Spinal cord (tissue), 9 donors: ENCODE measurements at regions not wholly inside any gene's neighbourhood (a gene's known extent, or its start where the extent isn't known, plus 50 kb on each side); places are given as distances from the start of the nearest gene placed in this dataset.
A peak's percentile ranks its signal among the peaks of the same experiment; 100 is the strongest.

ENCODE experiments used
- DNase-seq, 6 donors: peaks; one replicate each; pipeline versions ENCODE4 v3.0.0 to v3.0.0-alpha.2; 2013 to 2015; ENCODE audit warnings: low spot score in 6 of 6, low read depth in 4 of 6
- H3K27ac ChIP-seq: one replicate; pipeline ENCODE4 v1.5.1; 2013; ENCODE audit warnings: low read depth, low read length, control low read depth
- H3K27me3 ChIP-seq: one replicate; pipeline ENCODE4 v1.6.1; 2013; ENCODE audit warnings: low read length; ENCODE audit not compliant: control insufficient read depth, insufficient read depth
- H3K36me3 ChIP-seq: one replicate; pipeline ENCODE4 v1.6.1; 2013; ENCODE audit warnings: low read length; ENCODE audit not compliant: control insufficient read depth, insufficient read depth
- H3K4me1 ChIP-seq: one replicate; pipeline ENCODE4 v1.6.1; 2013; ENCODE audit warnings: low read length; ENCODE audit not compliant: control insufficient read depth, insufficient read depth
- H3K4me3 ChIP-seq: one replicate; pipeline ENCODE4 v1.5.1; 2013; ENCODE audit warnings: low read depth, low read length, control low read depth
- H3K9me3 ChIP-seq: one replicate; pipeline ENCODE4 v1.6.1; 2013; ENCODE audit warnings: low read length; ENCODE audit not compliant: control insufficient read depth, insufficient read depth
- WGBS: methylation state at CpG from one replicate; pipeline ENCODE4 v1.1.5; 2013; ENCODE audit warnings: missing lambda C conversion rate; ENCODE audit not compliant: insufficient coverage; 5-methylcytosine and 5-hydroxymethylcytosine counted together
- donor health status: healthy.

DNA sequence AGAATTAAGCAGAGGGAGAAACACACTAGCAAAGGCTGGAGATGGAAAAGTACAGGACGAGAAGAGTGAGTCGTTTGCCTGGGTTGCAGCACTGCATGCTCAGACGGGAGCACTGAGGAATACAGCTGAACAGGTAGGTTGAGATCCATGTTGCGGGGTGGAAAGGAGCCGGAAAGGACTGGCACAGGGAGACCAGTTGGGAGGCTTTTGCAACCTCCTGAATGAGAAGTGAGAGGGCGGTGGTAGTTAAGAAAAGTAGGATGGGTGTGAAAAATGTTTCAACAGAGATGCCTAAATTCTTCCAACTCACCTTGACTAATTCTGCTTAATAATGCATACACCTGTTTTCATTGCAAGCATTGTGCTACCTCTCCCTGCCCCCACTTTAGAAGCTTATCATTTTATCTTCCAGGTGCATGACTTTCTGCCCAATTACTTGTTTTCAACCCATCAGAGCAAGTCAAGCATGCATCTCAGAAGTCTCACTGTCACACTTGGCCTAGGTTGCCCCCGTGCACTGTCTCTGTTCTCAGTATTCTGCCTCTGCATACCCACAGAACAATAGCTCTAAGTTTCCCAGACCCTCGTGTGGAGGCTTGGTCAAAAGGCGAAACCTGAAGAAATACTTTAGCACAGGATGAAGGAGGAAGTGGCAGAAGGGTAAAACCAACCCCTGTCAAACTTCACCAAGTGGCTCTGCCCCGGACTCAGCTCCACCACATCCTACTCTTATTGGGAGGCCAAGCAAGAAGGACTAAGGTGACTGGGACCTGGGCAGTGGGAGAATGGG is 199.3 kb upstream of the BCL6 start:
- H3K4me1 ChIP-seq: peaks cover 3% of the 10 kb centered on the region
- no peaks in the 10 kb centered on the region for H3K27me3 ChIP-seq
- DNase-seq: no peak
- H3K9me3 ChIP-seq: no peaks in the 10 kb centered on the region
- whole genome bisulfite sequencing: 94% methylated on average over 6 of the region's 10 CpGs
- no peaks in the 10 kb centered on the region for H3K36me3 ChIP-seq
- H3K4me3 ChIP-seq: no peak overlapping the region
- H3K27ac ChIP-seq: no peak overlapping the region

DNA sequence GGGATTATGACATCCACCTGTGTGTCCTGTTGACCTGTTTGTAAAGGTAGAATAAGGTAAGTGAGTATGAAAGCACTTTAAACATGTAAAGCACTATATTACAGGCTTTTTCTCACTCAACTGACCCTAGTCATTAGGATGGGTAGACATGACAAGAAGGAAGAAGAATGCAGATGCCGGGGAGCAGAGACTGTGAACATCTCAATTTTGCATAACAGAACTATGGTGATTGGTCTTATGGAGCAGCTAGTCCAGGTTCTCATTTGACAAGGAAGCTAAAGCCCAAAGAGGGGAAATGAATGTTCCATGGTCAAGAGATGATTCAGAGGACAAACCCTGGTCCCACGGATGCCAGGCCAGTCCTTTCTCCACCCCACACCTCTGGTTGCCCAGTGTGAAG is 200.1 kb upstream of the BCL6 start:
- Histone ChIP-seq H3K27me3 (no peaks in the 10 kb centered on the region), H3K36me3 (no peaks in the 10 kb centered on the region), H3K27ac (no peak overlapping the region), H3K4me1 (peaks cover 3% of the 10 kb centered on the region), H3K4me3 (no peak overlapping the region), H3K9me3 (no peaks in the 10 kb centered on the region)
- 90% methylated on average over 2 of the region's 2 CpGs for WGBS
- no peak for DNase-seq

GRCh38 chr3:187946163-187946691 is 201.0 kb upstream of the BCL6 start:
- WGBS: 65% methylated on average over 3 of the region's 4 CpGs
- no peak overlapping the region for H3K27ac ChIP-seq
- H3K36me3 ChIP-seq: no peaks in the 10 kb centered on the region
- H3K4me3 ChIP-seq: no peak overlapping the region
- H3K27me3 ChIP-seq: no peaks in the 10 kb centered on the region
- DNase-seq: no peak
- no peaks in the 10 kb centered on the region for H3K9me3 ChIP-seq
- peaks cover 3% of the 10 kb centered on the region for H3K4me1 ChIP-seq

DNA sequence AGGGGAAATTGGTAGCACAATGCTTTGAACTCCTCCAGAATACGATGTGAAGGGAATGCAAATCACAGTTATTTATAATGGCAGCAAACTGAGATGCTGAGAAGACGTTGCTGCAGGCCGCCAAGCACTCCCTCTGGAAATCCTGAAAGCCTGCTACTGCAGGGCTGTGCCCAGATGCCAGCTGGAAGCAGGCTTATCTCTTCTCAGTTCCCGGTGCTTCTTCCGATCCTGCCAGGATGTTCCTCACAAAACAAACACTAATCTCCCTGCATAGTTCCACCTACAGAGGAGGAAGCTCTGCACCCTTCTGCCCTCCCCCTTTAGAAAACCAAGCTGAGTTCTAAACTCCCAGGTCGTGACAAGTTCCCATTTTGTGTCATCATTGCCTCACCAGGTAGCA is 201.7 kb upstream of the BCL6 start:
- Histone ChIP-seq H3K4me1 (peaks cover 3% of the 10 kb centered on the region), H3K4me3 (no peak overlapping the region), H3K27me3 (no peaks in the 10 kb centered on the region), H3K27ac (no peak overlapping the region), H3K36me3 (no peaks in the 10 kb centered on the region), H3K9me3 (no peaks in the 10 kb centered on the region)
- DNase-seq: peak in 2 of 6 donors; percentile 18 to 49
- WGBS: 41% methylated on average over 6 of the region's 6 CpGs

GRCh38 chr3:187947927-187948682 is 202.8 kb upstream of the BCL6 start:
- no peak overlapping the region for H3K4me3 ChIP-seq
- no peak overlapping the region for H3K27ac ChIP-seq
- H3K4me1 ChIP-seq: peaks cover 3% of the 10 kb centered on the region
- 83% methylated on average over 1 of the region's 5 CpGs for WGBS
- no peaks in the 10 kb centered on the region for H3K27me3 ChIP-seq
- DNase-seq: no peak
- H3K36me3 ChIP-seq: no peaks in the 10 kb centered on the region
- H3K9me3 ChIP-seq: no peaks in the 10 kb centered on the region

- Histone ChIP-seq H3K4me3 (no peak overlapping the region), H3K4me1 (peaks cover 3% of the 10 kb centered on the region), H3K27me3 (no peaks in the 10 kb centered on the region), H3K27ac (no peak overlapping the region), H3K9me3 (no peaks in the 10 kb centered on the region), H3K36me3 (no peaks in the 10 kb centered on the region)
- DNase-seq: no peak
- WGBS: 93% methylated on average over 3 of the region's 4 CpGs
Measured at GRCh38 chr3:187949093-187949820, 204.0 kb upstream of the BCL6 start.

GRCh38 chr3:187950671-187951070 is 203.3 kb upstream of the LPP start:
- no peaks in the 10 kb centered on the region for H3K9me3 ChIP-seq
- 100% methylated on average over 1 of the region's 4 CpGs for WGBS

DNA sequence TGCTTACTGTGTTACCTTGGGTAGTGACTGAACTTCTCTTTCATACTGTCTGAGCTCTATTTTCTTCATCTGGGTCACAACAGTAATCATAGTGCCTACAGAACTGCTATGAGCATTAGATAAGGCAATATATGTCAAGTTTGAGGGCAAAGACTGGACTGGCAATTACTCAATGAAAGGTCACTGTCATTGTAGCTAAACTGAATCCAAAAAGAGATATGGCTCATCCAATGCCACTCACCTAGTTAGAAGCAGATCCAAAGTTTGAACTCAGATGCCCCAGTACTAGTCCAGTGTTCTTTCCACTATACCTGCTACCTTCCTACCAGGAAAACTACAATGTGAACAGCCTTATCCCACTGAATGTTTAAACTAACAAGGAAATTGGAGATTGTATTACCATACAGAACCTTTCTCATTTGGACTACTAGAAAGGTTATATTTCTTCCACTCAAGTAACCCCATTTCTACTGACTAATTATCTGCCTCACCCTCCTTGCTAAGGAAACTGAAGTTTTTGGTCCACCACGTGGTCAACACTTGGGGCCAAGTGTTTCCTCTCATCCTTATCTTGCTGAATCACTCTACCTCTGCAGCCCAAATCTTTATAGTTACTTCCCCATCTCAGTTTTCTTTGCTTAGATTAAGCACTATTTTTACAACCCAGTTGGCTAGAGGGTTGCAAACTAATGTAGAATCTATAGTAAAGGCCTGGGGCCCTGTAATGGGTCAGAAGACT is 202.3 kb upstream of the LPP start:
- no peak for DNase-seq
- 50% methylated on average over 1 of the region's 1 CpG for WGBS
- Histone ChIP-seq H3K4me3 (no peak overlapping the region), H3K9me3 (no peaks in the 10 kb centered on the region), H3K27ac (no peak overlapping the region), H3K4me1 (peaks cover 3% of the 10 kb centered on the region), H3K27me3 (no peaks in the 10 kb centered on the region), H3K36me3 (no peaks in the 10 kb centered on the region)

More at GRCh38 chr3:187950671-187951070, 203.3 kb upstream of the LPP start:
- DNase-seq: no peak
- H3K27me3 ChIP-seq: no peaks in the 10 kb centered on the region
- H3K4me3 ChIP-seq: no peak overlapping the region
- H3K36me3 ChIP-seq: no peaks in the 10 kb centered on the region
- H3K27ac ChIP-seq: no peak overlapping the region
- peaks cover 3% of the 10 kb centered on the region for H3K4me1 ChIP-seq

GRCh38 chr3:187952849-187953248 is 201.1 kb upstream of the LPP start:
- no peak overlapping the region for H3K27ac ChIP-seq
- no peak for DNase-seq
- no peak overlapping the region for H3K4me3 ChIP-seq
- H3K36me3 ChIP-seq: no peaks in the 10 kb centered on the region
- H3K27me3 ChIP-seq: no peaks in the 10 kb centered on the region
- peaks cover 3% of the 10 kb centered on the region for H3K4me1 ChIP-seq
- no peaks in the 10 kb centered on the region for H3K9me3 ChIP-seq
- 97% methylated on average over 3 of the region's 4 CpGs for WGBS
